ENCODE measurements at regions not wholly inside any gene's neighbourhood (a gene's known extent, or its start where the extent isn't known, plus 50 kb on each side); places are given as distances from the start of the nearest gene placed in this dataset.

DNA sequence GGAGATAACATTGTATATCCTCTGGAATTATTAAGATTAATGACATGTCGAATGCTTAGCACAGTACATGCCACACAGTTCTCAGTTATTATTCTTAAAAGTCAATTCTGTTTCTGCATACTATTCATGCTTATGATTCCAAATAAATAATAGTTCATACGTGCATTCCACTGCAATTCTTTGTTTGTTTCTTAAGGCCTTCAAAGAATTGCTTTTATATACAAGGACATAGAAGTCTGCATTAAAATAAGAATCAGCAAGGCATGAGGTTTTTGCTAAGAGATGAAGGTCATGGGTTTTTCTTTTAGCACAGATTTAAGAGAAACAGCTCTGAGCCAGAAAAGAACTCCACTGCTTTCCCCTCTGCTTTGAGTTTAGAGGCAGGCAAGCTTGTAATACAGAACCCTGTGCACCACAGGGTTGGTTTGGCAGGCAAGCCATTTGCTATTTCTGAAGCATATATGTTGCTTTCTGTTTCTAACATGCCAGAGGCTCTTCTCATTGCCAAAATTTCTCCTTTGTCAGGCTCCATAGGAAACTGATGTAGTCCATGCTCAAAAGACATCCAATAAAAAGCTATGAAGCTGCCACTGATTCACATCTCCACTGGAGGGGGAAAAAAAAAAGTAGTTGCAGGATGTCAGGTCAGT is 420.6 kb upstream of the TYRP1 start:
- Histone ChIP-seq H3K4me3 (ENCODE audit: low read depth, low read length) (no peak overlapping the region), H3K36me3 (ENCODE audit: control insufficient read depth, insufficient read depth, low read length) (no peaks in the 10 kb centered on the region), H3K27me3 (ENCODE audit: control insufficient read depth, insufficient read depth, low read length) (no peaks in the 10 kb centered on the region)
- POLR2A ChIA-PET, result no interaction called here
- no peak for DNase-seq (ENCODE audit: low read depth)
- CTCF ChIA-PET, result no interaction called here
- TF ChIP-seq, protein P1, sequence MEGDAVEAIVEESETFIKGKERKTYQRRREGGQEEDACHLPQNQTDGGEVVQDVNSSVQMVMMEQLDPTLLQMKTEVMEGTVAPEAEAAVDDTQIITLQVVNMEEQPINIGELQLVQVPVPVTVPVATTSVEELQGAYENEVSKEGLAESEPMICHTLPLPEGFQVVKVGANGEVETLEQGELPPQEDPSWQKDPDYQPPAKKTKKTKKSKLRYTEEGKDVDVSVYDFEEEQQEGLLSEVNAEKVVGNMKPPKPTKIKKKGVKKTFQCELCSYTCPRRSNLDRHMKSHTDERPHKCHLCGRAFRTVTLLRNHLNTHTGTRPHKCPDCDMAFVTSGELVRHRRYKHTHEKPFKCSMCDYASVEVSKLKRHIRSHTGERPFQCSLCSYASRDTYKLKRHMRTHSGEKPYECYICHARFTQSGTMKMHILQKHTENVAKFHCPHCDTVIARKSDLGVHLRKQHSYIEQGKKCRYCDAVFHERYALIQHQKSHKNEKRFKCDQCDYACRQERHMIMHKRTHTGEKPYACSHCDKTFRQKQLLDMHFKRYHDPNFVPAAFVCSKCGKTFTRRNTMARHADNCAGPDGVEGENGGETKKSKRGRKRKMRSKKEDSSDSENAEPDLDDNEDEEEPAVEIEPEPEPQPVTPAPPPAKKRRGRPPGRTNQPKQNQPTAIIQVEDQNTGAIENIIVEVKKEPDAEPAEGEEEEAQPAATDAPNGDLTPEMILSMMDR (IDR thresholded peaks at IDR 0.05; ENCODE audit: insufficient read depth, low read depth, low read length), result no peak

DNA sequence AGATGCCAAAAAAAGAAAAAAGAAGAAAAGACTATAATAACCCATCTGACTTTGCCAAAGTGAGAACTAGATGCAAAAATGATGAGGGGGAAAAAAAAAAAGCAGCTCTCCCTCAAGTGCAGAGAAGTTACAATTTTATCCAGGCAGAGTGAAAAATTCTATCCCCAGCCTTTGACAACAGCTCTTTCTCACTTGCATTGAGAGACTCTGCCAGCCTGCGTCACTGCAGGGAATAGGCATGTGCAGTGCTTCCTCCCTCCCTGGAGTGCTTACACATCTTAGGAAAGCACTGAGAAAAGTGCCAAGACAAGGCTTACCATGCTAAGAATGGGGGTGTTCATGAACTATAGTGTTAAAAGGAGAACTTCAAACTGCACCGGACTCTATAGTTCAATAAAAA is 418.6 kb upstream of the TYRP1 start:
- DNase-seq (ENCODE audit: low read depth), result no peak
- ChIA-PET CTCF (no interaction called here), POLR2A (no interaction called here)
- H3K36me3 ChIP-seq (ENCODE audit: control insufficient read depth, insufficient read depth, low read length), result no peaks in the 10 kb centered on the region
- TF ChIP-seq, protein P1 (IDR thresholded peaks at IDR 0.05; ENCODE audit: insufficient read depth, low read depth, low read length), result no peak
- no peaks in the 10 kb centered on the region for H3K27me3 ChIP-seq (ENCODE audit: control insufficient read depth, insufficient read depth, low read length)
- no peak overlapping the region for H3K4me3 ChIP-seq (ENCODE audit: low read depth, low read length)

DNA sequence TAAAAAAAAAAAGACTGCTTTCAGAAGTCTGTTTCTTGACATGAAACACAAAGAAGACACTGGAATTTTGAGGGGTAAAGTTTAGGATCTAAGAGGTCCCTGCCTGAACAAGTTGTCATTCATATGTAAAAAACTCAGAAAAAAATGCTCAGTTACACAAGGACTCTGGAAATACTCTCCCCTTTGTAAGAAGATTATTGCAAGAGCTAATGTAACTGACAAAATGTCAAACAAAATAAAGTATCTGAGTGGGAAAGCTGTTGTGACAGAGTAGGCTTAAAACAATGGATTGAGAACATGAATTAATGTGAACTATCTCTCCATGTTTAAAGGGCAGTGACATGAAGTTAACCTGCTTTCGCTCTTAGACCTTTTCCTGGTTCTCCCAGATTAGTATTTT is 416.7 kb upstream of the TYRP1 start:
- CTCF ChIA-PET, result no interaction called here
- Histone ChIP-seq H3K4me3 (ENCODE audit: low read depth, low read length) (no peak overlapping the region), H3K27me3 (ENCODE audit: control insufficient read depth, insufficient read depth, low read length) (no peaks in the 10 kb centered on the region), H3K36me3 (ENCODE audit: control insufficient read depth, insufficient read depth, low read length) (no peaks in the 10 kb centered on the region)
- POLR2A ChIA-PET, result no interaction called here
- TF ChIP-seq, protein P1 (IDR thresholded peaks at IDR 0.05; ENCODE audit: insufficient read depth, low read depth, low read length), result no peak
- DNase-seq (ENCODE audit: low read depth), result no peak

DNA sequence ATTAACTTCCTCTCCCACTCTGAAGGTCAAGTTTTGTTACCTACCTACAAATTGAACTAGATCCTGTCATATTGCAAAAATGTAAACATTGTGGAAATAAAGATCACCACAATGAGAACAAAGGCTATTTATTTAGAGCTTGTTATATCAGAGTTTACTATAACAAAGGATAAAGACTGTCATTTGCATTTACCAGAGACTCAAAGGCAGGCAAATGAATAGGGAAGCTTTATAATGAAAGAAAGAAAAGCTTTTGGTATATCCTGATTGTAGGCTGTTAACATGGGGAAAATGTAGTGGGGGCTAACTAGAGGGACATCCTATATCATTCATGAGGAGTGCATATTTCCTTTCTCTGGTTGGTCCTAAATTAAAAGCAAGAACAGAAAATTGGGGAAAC is 403.5 kb upstream of the TYRP1 start:
- Histone ChIP-seq H3K36me3 (ENCODE audit: control insufficient read depth, insufficient read depth, low read length) (no peaks in the 10 kb centered on the region), H3K4me3 (ENCODE audit: low read depth, low read length) (no peak overlapping the region), H3K27me3 (ENCODE audit: control insufficient read depth, insufficient read depth, low read length) (no peaks in the 10 kb centered on the region)
- CTCF ChIA-PET, result no interaction called here
- POLR2A ChIA-PET, result no interaction called here
- TF ChIP-seq, protein P1 (IDR thresholded peaks at IDR 0.05; ENCODE audit: insufficient read depth, low read depth, low read length), result no peak
- DNase-seq (ENCODE audit: low read depth), result no peak

DNA sequence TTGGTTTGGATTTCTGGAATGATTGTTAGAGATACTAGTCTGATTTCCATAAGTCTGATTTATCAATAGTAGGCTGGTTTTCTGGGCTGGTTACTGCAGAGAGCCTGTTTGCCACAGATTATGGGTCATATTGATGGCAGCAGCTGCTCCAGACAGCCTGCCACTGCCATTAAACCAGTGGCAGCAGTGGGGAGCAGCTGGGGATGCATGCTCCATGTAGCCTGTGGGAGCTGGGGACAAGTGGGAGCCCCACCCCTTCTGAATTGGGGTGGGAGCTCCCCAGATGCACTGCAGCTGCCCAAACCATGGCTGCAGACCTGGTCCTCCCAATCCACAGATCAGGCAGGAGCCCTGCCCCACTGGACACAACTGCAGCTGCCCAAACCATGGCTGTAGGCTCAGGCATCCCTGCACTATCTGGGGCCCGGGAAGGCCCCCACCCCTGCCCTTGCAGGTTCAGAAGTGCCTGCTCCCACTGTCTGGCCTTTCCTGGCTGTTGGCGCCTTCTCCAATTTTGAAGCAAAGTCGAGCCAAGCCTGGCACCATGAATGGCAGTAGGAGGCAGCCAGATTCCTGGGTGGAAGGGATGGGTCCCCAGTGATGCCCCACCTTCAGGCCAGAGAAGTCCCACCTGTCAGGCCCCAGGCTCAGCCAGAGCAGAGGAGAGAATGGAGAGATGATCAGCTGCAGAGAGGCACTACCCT is 402.9 kb upstream of the TYRP1 start:
- no peaks in the 10 kb centered on the region for H3K27me3 ChIP-seq (ENCODE audit: control insufficient read depth, insufficient read depth, low read length)
- H3K4me3 ChIP-seq (ENCODE audit: low read depth, low read length), result no peak overlapping the region
- POLR2A ChIA-PET, result no interaction called here
- no peaks in the 10 kb centered on the region for H3K36me3 ChIP-seq (ENCODE audit: control insufficient read depth, insufficient read depth, low read length)
- TF ChIP-seq, protein P1 (IDR thresholded peaks at IDR 0.05; ENCODE audit: insufficient read depth, low read depth, low read length), result no peak
- DNase-seq (ENCODE audit: low read depth), result no peak
- CTCF ChIA-PET, result interaction anchor here (0.5 kb wide), 1 partner anchor 1698 kb away, joined by 3 read pairs; no protein-coding TSS in a partner anchor
